ENCODE measurements at regions not wholly inside any gene's neighbourhood (a gene's known extent, or its start where the extent isn't known, plus 50 kb on each side); places are given as distances from the start of the nearest gene placed in this dataset.

DNA sequence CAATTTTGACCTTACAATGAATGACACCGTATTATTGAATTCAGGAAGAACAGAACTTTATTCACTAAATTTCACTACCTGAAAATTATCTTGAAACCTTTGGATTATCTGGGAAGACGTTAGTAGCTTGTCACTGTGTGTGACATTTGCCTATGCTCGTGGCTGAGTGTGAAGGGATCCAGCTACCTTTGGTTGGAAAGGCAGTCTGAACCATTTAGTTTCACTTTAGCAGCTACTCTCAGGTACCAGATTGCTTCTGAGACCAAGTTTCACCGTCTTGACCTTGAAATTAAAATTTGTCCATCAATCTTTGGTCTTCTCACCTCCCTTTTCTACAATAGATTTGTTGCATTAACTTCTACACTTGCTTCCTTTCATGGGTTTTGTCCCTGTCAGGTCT, 637.5 kb downstream of the MBD2 start:
- Histone ChIP-seq H3K4me1 (ENCODE audit: insufficient read depth, low read length) (no peaks in the 10 kb centered on the region), H3K9me3 (ENCODE audit: low read depth, low read length) (peaks cover 2% of the 10 kb centered on the region), H4K20me1 (ENCODE audit: insufficient read depth, low read length) (no peaks in the 10 kb centered on the region), H3K27ac (ENCODE audit: low read depth, low read length) (no peak overlapping the region), H3K4me2 (ENCODE audit: insufficient read depth, low read length) (no peak overlapping the region), H2AFZ (ENCODE audit: low read length) (no peak overlapping the region), H3K27me3 (ENCODE audit: insufficient read depth, low read length) (no peaks in the 10 kb centered on the region), H3K4me3 (ENCODE audit: insufficient read depth, low read length) (no peak overlapping the region), H3K79me2 (ENCODE audit: insufficient read depth, low read length) (no peaks in the 10 kb centered on the region), H3K36me3 (ENCODE audit: insufficient read depth, low read length) (no peaks in the 10 kb centered on the region)
- DNase-seq (ENCODE audit: insufficient read length, low spot score, missing footprints): no peak
- TF ChIP-seq, protein P1, sequence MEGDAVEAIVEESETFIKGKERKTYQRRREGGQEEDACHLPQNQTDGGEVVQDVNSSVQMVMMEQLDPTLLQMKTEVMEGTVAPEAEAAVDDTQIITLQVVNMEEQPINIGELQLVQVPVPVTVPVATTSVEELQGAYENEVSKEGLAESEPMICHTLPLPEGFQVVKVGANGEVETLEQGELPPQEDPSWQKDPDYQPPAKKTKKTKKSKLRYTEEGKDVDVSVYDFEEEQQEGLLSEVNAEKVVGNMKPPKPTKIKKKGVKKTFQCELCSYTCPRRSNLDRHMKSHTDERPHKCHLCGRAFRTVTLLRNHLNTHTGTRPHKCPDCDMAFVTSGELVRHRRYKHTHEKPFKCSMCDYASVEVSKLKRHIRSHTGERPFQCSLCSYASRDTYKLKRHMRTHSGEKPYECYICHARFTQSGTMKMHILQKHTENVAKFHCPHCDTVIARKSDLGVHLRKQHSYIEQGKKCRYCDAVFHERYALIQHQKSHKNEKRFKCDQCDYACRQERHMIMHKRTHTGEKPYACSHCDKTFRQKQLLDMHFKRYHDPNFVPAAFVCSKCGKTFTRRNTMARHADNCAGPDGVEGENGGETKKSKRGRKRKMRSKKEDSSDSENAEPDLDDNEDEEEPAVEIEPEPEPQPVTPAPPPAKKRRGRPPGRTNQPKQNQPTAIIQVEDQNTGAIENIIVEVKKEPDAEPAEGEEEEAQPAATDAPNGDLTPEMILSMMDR (IDR thresholded peaks at IDR 0.05; ENCODE audit: extremely low read depth, low read depth, low read length): no peak
